Neural progenitor cell (in vitro differentiated cells): ENCODE measurements at regions not wholly inside any gene's neighbourhood (a gene's known extent, or its start where the extent isn't known, plus 50 kb on each side); places are given as distances from the start of the nearest gene placed in this dataset.

Experiments
- DNase-seq: peaks from one replicate; pipeline ENCODE4 v3.0.0-alpha.2; 2016; ENCODE audit warnings: low spot score
- H2AFZ ChIP-seq: fragments of 200-600 bp; sonication (generic); replicated peaks from 2 replicates; pipeline ENCODE4 v1.6.1; 2016; ENCODE audit warnings: antibody characterized with exemption
- H3F3A ChIP-seq: fragments of 200-600 bp; sonication (generic); 2 replicates; pipeline ENCODE4 v1.6.1; 2016; ENCODE audit warnings: antibody characterized with exemption, low read depth
- H3K27ac ChIP-seq: fragments of 200-600 bp; sonication (generic); 2 replicates; pipeline ENCODE4 v1.5.1; 2016; ENCODE audit warnings: mild to moderate bottlenecking
- H3K27me3 ChIP-seq: fragments of 200-600 bp; sonication (generic); 2 replicates; pipeline ENCODE4 v1.6.1; 2016; ENCODE audit warnings: mild to moderate bottlenecking, moderate library complexity
- H3K36me3 ChIP-seq: fragments of 200-600 bp; sonication (generic); 2 replicates; pipeline ENCODE4 v1.5.1; 2016
- H3K4me1 ChIP-seq: fragments of 200-600 bp; sonication (generic); 2 replicates; pipeline ENCODE4 v1.6.1; 2016; ENCODE audit warnings: mixed run types
- H3K4me2 ChIP-seq: fragments of 200-600 bp; sonication (generic); 2 replicates; pipeline ENCODE4 v1.6.1; 2016
- H3K4me3 ChIP-seq: fragments of 200-600 bp; sonication (generic); 2 replicates; pipeline ENCODE4 v1.5.1; 2016
- H3K79me2 ChIP-seq: fragments of 200-600 bp; sonication (generic); 2 replicates; pipeline ENCODE4 v1.6.1; 2016; ENCODE audit warnings: low read depth
- H3K9ac ChIP-seq: fragments of 200-600 bp; sonication (generic); 2 replicates; pipeline ENCODE4 v1.6.1; 2016
- H3K9me3 ChIP-seq: fragments of 200-600 bp; sonication (generic); 2 replicates; pipeline ENCODE4 v1.5.1; 2016; ENCODE audit warnings: low read depth
- H4K20me1 ChIP-seq: fragments of 200-600 bp; sonication (generic); 2 replicates; pipeline ENCODE4 v1.6.1; 2016; ENCODE audit warnings: low read depth
- H3K27ac Mint-ChIP-seq: 3 replicates; pipeline ENCODE4 v1.8.0; 2021; ENCODE audit warnings: mixed read lengths
- H3K27me3 Mint-ChIP-seq: 2 replicates; pipeline ENCODE4 v1.8.0; 2022; ENCODE audit warnings: low read depth, mild to moderate bottlenecking, inconsistent platforms, moderate library complexity, mixed read lengths; ENCODE audit not compliant: insufficient read depth
- H3K36me3 Mint-ChIP-seq: 3 replicates; pipeline ENCODE4 v1.8.0; 2021; ENCODE audit warnings: mixed read lengths
- H3K4me1 Mint-ChIP-seq: 3 replicates; pipeline ENCODE4 v1.8.0; 2021; ENCODE audit warnings: mixed read lengths
- H3K4me3 Mint-ChIP-seq: 3 replicates; pipeline ENCODE4 v1.8.0; 2021; ENCODE audit warnings: mild to moderate bottlenecking, moderate library complexity, mixed read lengths
- H3K9me3 Mint-ChIP-seq: 3 replicates; pipeline ENCODE4 v1.8.0; 2020; ENCODE audit warnings: mixed read lengths
- EZH2 ChIP-seq: fragments of 200-600 bp; sonication (generic); IDR thresholded peaks from 2 replicates; pipeline ENCODE4 v1.6.1; 2017; ENCODE audit warnings: antibody characterized with exemption, mild to moderate bottlenecking, moderate library complexity
- EZH2phosphoT487 ChIP-seq: fragments of 200-600 bp; sonication (generic); IDR thresholded peaks from 2 replicates; pipeline ENCODE4 v1.6.1; 2017; ENCODE audit warnings: antibody characterized with exemption
- TF ChIP-seq, protein P1 (sequence below): fragments of 200-600 bp; sonication (generic); IDR thresholded peaks from 2 replicates; pipeline ENCODE4 v1.5.1; 2017; ENCODE audit warnings: antibody characterized with exemption, mild to moderate bottlenecking

DNA sequence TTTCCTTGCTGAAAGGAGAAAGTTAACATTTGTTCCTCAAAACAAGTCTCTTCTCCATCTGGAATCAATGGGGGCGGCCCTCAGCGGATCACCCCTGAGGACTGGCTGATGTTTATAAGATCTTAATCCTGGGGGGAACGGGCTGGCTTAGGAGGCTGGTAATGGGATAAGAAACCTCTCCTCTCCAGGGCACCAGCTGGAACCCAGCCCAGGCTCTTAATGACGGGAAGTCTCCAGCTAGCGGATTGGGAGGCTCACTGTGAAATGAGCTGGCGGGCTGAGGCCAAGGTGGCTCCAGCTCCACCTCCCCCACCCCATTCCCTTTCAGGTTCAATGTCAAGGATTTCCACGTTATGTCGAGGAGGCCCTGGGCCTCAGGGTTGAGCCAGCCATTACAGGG is 1133.0 kb downstream of the VRK1 start:
- no peak overlapping the region for H3K9ac ChIP-seq
- Mint-ChIP-seq H3K36me3 (no peaks in the 10 kb centered on the region), H3K27me3 (peaks cover 11% of the 10 kb centered on the region), H3K9me3 (no peaks in the 10 kb centered on the region), H3K4me1 (no peaks in the 10 kb centered on the region), H3K4me3 (no peak overlapping the region), H3K27ac (no peak overlapping the region)
- no peak overlapping the region for H3K4me2 ChIP-seq
- no peaks in the 10 kb centered on the region for H3K9me3 ChIP-seq
- H3K4me1 ChIP-seq, result no peaks in the 10 kb centered on the region
- no peak overlapping the region for H3K4me3 ChIP-seq
- TF ChIP-seq EZH2phosphoT487, result no peak
- TF ChIP-seq EZH2, result no peak
- TF ChIP-seq, protein P1, sequence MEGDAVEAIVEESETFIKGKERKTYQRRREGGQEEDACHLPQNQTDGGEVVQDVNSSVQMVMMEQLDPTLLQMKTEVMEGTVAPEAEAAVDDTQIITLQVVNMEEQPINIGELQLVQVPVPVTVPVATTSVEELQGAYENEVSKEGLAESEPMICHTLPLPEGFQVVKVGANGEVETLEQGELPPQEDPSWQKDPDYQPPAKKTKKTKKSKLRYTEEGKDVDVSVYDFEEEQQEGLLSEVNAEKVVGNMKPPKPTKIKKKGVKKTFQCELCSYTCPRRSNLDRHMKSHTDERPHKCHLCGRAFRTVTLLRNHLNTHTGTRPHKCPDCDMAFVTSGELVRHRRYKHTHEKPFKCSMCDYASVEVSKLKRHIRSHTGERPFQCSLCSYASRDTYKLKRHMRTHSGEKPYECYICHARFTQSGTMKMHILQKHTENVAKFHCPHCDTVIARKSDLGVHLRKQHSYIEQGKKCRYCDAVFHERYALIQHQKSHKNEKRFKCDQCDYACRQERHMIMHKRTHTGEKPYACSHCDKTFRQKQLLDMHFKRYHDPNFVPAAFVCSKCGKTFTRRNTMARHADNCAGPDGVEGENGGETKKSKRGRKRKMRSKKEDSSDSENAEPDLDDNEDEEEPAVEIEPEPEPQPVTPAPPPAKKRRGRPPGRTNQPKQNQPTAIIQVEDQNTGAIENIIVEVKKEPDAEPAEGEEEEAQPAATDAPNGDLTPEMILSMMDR, result no peak
- no peaks in the 10 kb centered on the region for H3K36me3 ChIP-seq
- H3F3A ChIP-seq, result no peaks in the 10 kb centered on the region
- no peaks in the 10 kb centered on the region for H3K79me2 ChIP-seq
- H3K27ac ChIP-seq, result no peak overlapping the region
- no peaks in the 10 kb centered on the region for H3K27me3 ChIP-seq
- DNase-seq, result no peak
- no peaks in the 10 kb centered on the region for H4K20me1 ChIP-seq
- no peak overlapping the region for H2AFZ ChIP-seq

- Histone ChIP-seq H4K20me1 (no peaks in the 10 kb centered on the region), H3K79me2 (no peaks in the 10 kb centered on the region)
- no peaks in the 10 kb centered on the region for H3K9me3 Mint-ChIP-seq
Observed at GRCh38 chr14:97931273-97931672, 1134.1 kb downstream of the VRK1 start.

DNA sequence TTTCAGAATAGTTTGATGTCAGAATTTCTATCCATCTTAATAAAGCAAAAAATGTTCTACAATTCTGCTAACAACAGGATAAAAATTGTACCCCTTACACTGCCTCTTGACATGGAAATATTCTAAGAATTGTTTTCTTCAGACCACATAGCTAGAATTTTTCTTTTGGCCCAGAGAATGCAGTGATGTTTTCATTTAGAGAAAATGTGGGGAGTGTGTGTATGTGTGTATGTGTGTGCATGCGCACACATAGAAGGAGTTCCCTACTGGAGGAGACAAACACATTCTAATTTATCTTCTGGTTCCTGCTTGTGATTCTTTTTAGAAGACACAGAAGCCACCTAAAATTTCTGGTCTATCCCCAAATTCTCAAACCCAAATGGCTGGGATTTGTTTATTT is 1145.7 kb downstream of the VRK1 start:
- Mint-ChIP-seq H3K4me1 (peaks cover 2% of the 10 kb centered on the region), H3K27ac (no peak overlapping the region), H3K4me3 (no peak overlapping the region), H3K27me3 (peaks cover 4% of the 10 kb centered on the region), H3K36me3 (no peaks in the 10 kb centered on the region), H3K9me3 (no peaks in the 10 kb centered on the region)
- Histone ChIP-seq H3K9ac (no peak overlapping the region), H3K4me2 (no peak overlapping the region), H3K36me3 (no peaks in the 10 kb centered on the region), H3K27ac (no peak overlapping the region), H3F3A (no peaks in the 10 kb centered on the region), H3K27me3 (no peaks in the 10 kb centered on the region), H3K4me1 (no peaks in the 10 kb centered on the region), H4K20me1 (no peaks in the 10 kb centered on the region), H3K79me2 (no peaks in the 10 kb centered on the region), H2AFZ (no peak overlapping the region), H3K4me3 (no peak overlapping the region), H3K9me3 (no peaks in the 10 kb centered on the region)
- TF ChIP-seq EZH2phosphoT487, result no peak
- TF ChIP-seq EZH2, result no peak
- TF ChIP-seq, protein P1, result no peak
- no peak for DNase-seq

More at GRCh38 chr14:97931273-97931672, 1134.1 kb downstream of the VRK1 start:
- H3K27ac Mint-ChIP-seq, result no peak overlapping the region
- Histone ChIP-seq H3K4me2 (no peak overlapping the region), H3K9ac (no peak overlapping the region), H3K27ac (no peak overlapping the region), H3K9me3 (no peaks in the 10 kb centered on the region), H3K4me3 (no peak overlapping the region), H2AFZ (no peak overlapping the region), H3K27me3 (no peaks in the 10 kb centered on the region), H3K4me1 (no peaks in the 10 kb centered on the region), H3K36me3 (no peaks in the 10 kb centered on the region), H3F3A (no peaks in the 10 kb centered on the region)
- H3K4me3 Mint-ChIP-seq, result no peak overlapping the region
- H3K4me1 Mint-ChIP-seq, result no peaks in the 10 kb centered on the region
- H3K27me3 Mint-ChIP-seq, result peaks cover 8% of the 10 kb centered on the region
- DNase-seq, result no peak
- TF ChIP-seq EZH2 (no peak), EZH2phosphoT487 (no peak)
- TF ChIP-seq, protein P1, result no peak
- no peaks in the 10 kb centered on the region for H3K36me3 Mint-ChIP-seq

DNA sequence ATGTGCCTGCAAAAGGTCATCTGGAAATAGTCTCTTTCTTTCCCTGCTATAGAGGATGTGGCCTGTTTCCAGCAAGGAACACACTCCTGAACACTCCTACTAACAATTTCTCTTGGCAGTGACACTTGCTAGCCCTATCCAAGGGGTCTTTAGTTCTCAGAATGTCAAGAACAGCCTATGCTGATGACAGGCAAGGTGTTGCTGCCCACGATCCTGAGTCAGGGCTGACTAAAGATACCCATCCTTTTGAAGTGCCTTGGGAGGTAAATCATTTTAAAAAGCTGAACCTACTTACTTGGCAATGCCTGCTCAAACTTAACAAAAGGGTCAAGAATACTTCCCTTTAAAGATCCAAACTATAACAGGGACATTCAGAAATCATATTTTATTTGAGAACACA is 1146.4 kb downstream of the VRK1 start:
- Histone ChIP-seq H3K9me3 (no peaks in the 10 kb centered on the region), H3K9ac (no peak overlapping the region), H3K4me1 (no peaks in the 10 kb centered on the region), H2AFZ (no peak overlapping the region), H3F3A (no peaks in the 10 kb centered on the region), H3K4me3 (no peak overlapping the region), H4K20me1 (no peaks in the 10 kb centered on the region), H3K79me2 (no peaks in the 10 kb centered on the region), H3K36me3 (no peaks in the 10 kb centered on the region), H3K27me3 (no peaks in the 10 kb centered on the region), H3K27ac (no peak overlapping the region), H3K4me2 (no peak overlapping the region)
- H3K4me1 Mint-ChIP-seq, result peaks cover 2% of the 10 kb centered on the region
- no peaks in the 10 kb centered on the region for H3K9me3 Mint-ChIP-seq
- no peaks in the 10 kb centered on the region for H3K36me3 Mint-ChIP-seq
- H3K27ac Mint-ChIP-seq, result no peak overlapping the region
- H3K4me3 Mint-ChIP-seq, result no peak overlapping the region
- no peak for DNase-seq
- H3K27me3 Mint-ChIP-seq, result peaks cover 4% of the 10 kb centered on the region
- TF ChIP-seq, protein P1, result no peak
- TF ChIP-seq EZH2, result no peak
- TF ChIP-seq EZH2phosphoT487, result no peak
